Neural progenitor cell (in vitro differentiated cells): ENCODE measurements at regions not wholly inside any gene's neighbourhood (a gene's known extent, or its start where the extent isn't known, plus 50 kb on each side); places are given as distances from the start of the nearest gene placed in this dataset.

Experiments used
- DNase-seq: peaks from one replicate; pipeline ENCODE4 v3.0.0-alpha.2; 2016; ENCODE audit warnings: low spot score
- H2AFZ ChIP-seq: fragments of 200-600 bp; sonication (generic); replicated peaks from 2 replicates; pipeline ENCODE4 v1.6.1; 2016; ENCODE audit warnings: antibody characterized with exemption
- H3F3A ChIP-seq: fragments of 200-600 bp; sonication (generic); 2 replicates; pipeline ENCODE4 v1.6.1; 2016; ENCODE audit warnings: antibody characterized with exemption, low read depth
- H3K27ac ChIP-seq: fragments of 200-600 bp; sonication (generic); 2 replicates; pipeline ENCODE4 v1.5.1; 2016; ENCODE audit warnings: mild to moderate bottlenecking
- H3K27me3 ChIP-seq: fragments of 200-600 bp; sonication (generic); 2 replicates; pipeline ENCODE4 v1.6.1; 2016; ENCODE audit warnings: mild to moderate bottlenecking, moderate library complexity
- H3K36me3 ChIP-seq: fragments of 200-600 bp; sonication (generic); 2 replicates; pipeline ENCODE4 v1.5.1; 2016
- H3K4me1 ChIP-seq: fragments of 200-600 bp; sonication (generic); 2 replicates; pipeline ENCODE4 v1.6.1; 2016; ENCODE audit warnings: mixed run types
- H3K4me2 ChIP-seq: fragments of 200-600 bp; sonication (generic); 2 replicates; pipeline ENCODE4 v1.6.1; 2016
- H3K4me3 ChIP-seq: fragments of 200-600 bp; sonication (generic); 2 replicates; pipeline ENCODE4 v1.5.1; 2016
- H3K79me2 ChIP-seq: fragments of 200-600 bp; sonication (generic); 2 replicates; pipeline ENCODE4 v1.6.1; 2016; ENCODE audit warnings: low read depth
- H3K9ac ChIP-seq: fragments of 200-600 bp; sonication (generic); 2 replicates; pipeline ENCODE4 v1.6.1; 2016
- H3K9me3 ChIP-seq: fragments of 200-600 bp; sonication (generic); 2 replicates; pipeline ENCODE4 v1.5.1; 2016; ENCODE audit warnings: low read depth
- H4K20me1 ChIP-seq: fragments of 200-600 bp; sonication (generic); 2 replicates; pipeline ENCODE4 v1.6.1; 2016; ENCODE audit warnings: low read depth
- H3K27ac Mint-ChIP-seq: 3 replicates; pipeline ENCODE4 v1.8.0; 2021; ENCODE audit warnings: mixed read lengths
- H3K27me3 Mint-ChIP-seq: 2 replicates; pipeline ENCODE4 v1.8.0; 2022; ENCODE audit warnings: low read depth, mild to moderate bottlenecking, inconsistent platforms, moderate library complexity, mixed read lengths; ENCODE audit not compliant: insufficient read depth
- H3K36me3 Mint-ChIP-seq: 3 replicates; pipeline ENCODE4 v1.8.0; 2021; ENCODE audit warnings: mixed read lengths
- H3K4me1 Mint-ChIP-seq: 3 replicates; pipeline ENCODE4 v1.8.0; 2021; ENCODE audit warnings: mixed read lengths
- H3K4me3 Mint-ChIP-seq: 3 replicates; pipeline ENCODE4 v1.8.0; 2021; ENCODE audit warnings: mild to moderate bottlenecking, moderate library complexity, mixed read lengths
- H3K9me3 Mint-ChIP-seq: 3 replicates; pipeline ENCODE4 v1.8.0; 2020; ENCODE audit warnings: mixed read lengths
- CTCF ChIP-seq: fragments of 200-600 bp; sonication (generic); IDR thresholded peaks from 2 replicates; pipeline ENCODE4 v1.5.1; 2017; ENCODE audit warnings: antibody characterized with exemption, mild to moderate bottlenecking
- EZH2 ChIP-seq: fragments of 200-600 bp; sonication (generic); IDR thresholded peaks from 2 replicates; pipeline ENCODE4 v1.6.1; 2017; ENCODE audit warnings: antibody characterized with exemption, mild to moderate bottlenecking, moderate library complexity
- EZH2phosphoT487 ChIP-seq: fragments of 200-600 bp; sonication (generic); IDR thresholded peaks from 2 replicates; pipeline ENCODE4 v1.6.1; 2017; ENCODE audit warnings: antibody characterized with exemption

- H3K36me3 Mint-ChIP-seq = no peaks in the 10 kb centered on the region
- H3K27me3 ChIP-seq = no peaks in the 10 kb centered on the region
- no peaks in the 10 kb centered on the region for H3K36me3 ChIP-seq
- H3K4me3 Mint-ChIP-seq = no peak overlapping the region
- peaks cover 5% of the 10 kb centered on the region for H3K4me1 Mint-ChIP-seq
- no peaks in the 10 kb centered on the region for H3K79me2 ChIP-seq
- no peaks in the 10 kb centered on the region for H3K9me3 Mint-ChIP-seq
- no peaks in the 10 kb centered on the region for H3F3A ChIP-seq
- no peaks in the 10 kb centered on the region for H4K20me1 ChIP-seq
- no peak for DNase-seq
- TF ChIP-seq EZH2 (no peak), EZH2phosphoT487 (no peak), CTCF (no peak)
- no peak overlapping the region for H3K9ac ChIP-seq
- H3K4me2 ChIP-seq = no peak overlapping the region
- H3K27ac Mint-ChIP-seq = no peak overlapping the region
- peaks cover 3% of the 10 kb centered on the region for H3K4me1 ChIP-seq
- no peak overlapping the region for H2AFZ ChIP-seq
- peaks cover 7% of the 10 kb centered on the region for H3K27me3 Mint-ChIP-seq
- no peak overlapping the region for H3K4me3 ChIP-seq
- no peaks in the 10 kb centered on the region for H3K9me3 ChIP-seq
- H3K27ac ChIP-seq = no peak overlapping the region
Measured at GRCh38 chr14:98411154-98411553, 860.8 kb downstream of the BCL11B start.

DNA sequence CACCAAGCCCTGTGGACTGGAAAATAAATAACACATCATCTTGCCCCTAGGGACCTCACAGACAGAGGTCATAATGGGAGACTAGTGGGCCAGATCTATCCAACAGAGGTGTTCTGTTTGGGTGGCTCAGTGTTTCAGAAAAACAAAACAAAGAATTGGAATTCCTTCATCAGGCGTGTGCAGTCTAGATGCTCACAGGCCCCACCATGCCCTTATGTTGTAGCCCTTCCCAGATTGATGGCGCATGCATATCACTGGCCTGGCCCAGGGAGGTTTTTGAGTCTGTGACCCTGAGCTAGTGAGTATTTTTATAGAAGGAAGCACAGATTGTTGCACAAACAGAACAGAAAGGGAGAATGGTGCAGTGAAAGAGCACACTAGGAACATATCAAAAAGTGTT, 859.6 kb downstream of the BCL11B start:
- Histone ChIP-seq H3K79me2 (no peaks in the 10 kb centered on the region), H3K27me3 (no peaks in the 10 kb centered on the region), H3K9me3 (no peaks in the 10 kb centered on the region), H3K27ac (no peak overlapping the region), H3K4me2 (no peak overlapping the region), H3K4me1 (peaks cover 3% of the 10 kb centered on the region), H4K20me1 (no peaks in the 10 kb centered on the region), H3F3A (no peaks in the 10 kb centered on the region), H3K4me3 (no peak overlapping the region), H3K36me3 (no peaks in the 10 kb centered on the region), H3K9ac (no peak overlapping the region), H2AFZ (no peak overlapping the region)
- Mint-ChIP-seq H3K9me3 (no peaks in the 10 kb centered on the region), H3K4me3 (no peak overlapping the region), H3K4me1 (peaks cover 5% of the 10 kb centered on the region), H3K36me3 (no peaks in the 10 kb centered on the region), H3K27ac (no peak overlapping the region), H3K27me3 (peaks cover 7% of the 10 kb centered on the region)
- TF ChIP-seq CTCF (no peak), EZH2 (no peak), EZH2phosphoT487 (no peak)
- no peak for DNase-seq

GRCh38 chr14:98415766-98416165, 856.2 kb downstream of the BCL11B start:
- Histone ChIP-seq H3K9ac (no peak overlapping the region), H3F3A (no peaks in the 10 kb centered on the region), H3K4me2 (no peak overlapping the region), H4K20me1 (no peaks in the 10 kb centered on the region), H3K36me3 (no peaks in the 10 kb centered on the region), H3K4me1 (no peaks in the 10 kb centered on the region), H3K27me3 (no peaks in the 10 kb centered on the region), H2AFZ (no peak overlapping the region), H3K27ac (no peak overlapping the region), H3K79me2 (no peaks in the 10 kb centered on the region), H3K4me3 (no peak overlapping the region), H3K9me3 (no peaks in the 10 kb centered on the region)
- H3K4me3 Mint-ChIP-seq = no peak overlapping the region
- H3K27me3 Mint-ChIP-seq = peaks cover 3% of the 10 kb centered on the region
- H3K9me3 Mint-ChIP-seq = no peaks in the 10 kb centered on the region
- peaks cover 5% of the 10 kb centered on the region for H3K4me1 Mint-ChIP-seq
- no peak overlapping the region for H3K27ac Mint-ChIP-seq
- TF ChIP-seq EZH2 = no peak
- no peak for TF ChIP-seq CTCF
- TF ChIP-seq EZH2phosphoT487 = no peak
- no peak for DNase-seq
- H3K36me3 Mint-ChIP-seq = no peaks in the 10 kb centered on the region

- H3F3A ChIP-seq = no peaks in the 10 kb centered on the region
- H3K27me3 Mint-ChIP-seq = peaks cover 3% of the 10 kb centered on the region
- H3K9me3 ChIP-seq = no peaks in the 10 kb centered on the region
Measured at GRCh38 chr14:98417001-98417400, 855.0 kb downstream of the BCL11B start.

More at GRCh38 chr14:98417001-98417400, 855.0 kb downstream of the BCL11B start:
- no peaks in the 10 kb centered on the region for H4K20me1 ChIP-seq
- Mint-ChIP-seq H3K4me3 (no peak overlapping the region), H3K4me1 (peaks cover 5% of the 10 kb centered on the region), H3K27ac (no peak overlapping the region), H3K36me3 (no peaks in the 10 kb centered on the region), H3K9me3 (no peaks in the 10 kb centered on the region)
- TF ChIP-seq EZH2phosphoT487 (no peak), CTCF (no peak), EZH2 (no peak)
- H2AFZ ChIP-seq = no peak overlapping the region
- no peaks in the 10 kb centered on the region for H3K79me2 ChIP-seq
- H3K27me3 ChIP-seq = no peaks in the 10 kb centered on the region
- H3K4me2 ChIP-seq = no peak overlapping the region
- no peaks in the 10 kb centered on the region for H3K36me3 ChIP-seq
- no peak for DNase-seq
- H3K4me3 ChIP-seq = no peak overlapping the region
- H3K9ac ChIP-seq = no peak overlapping the region
- no peak overlapping the region for H3K27ac ChIP-seq
- no peaks in the 10 kb centered on the region for H3K4me1 ChIP-seq
